ENCODE measurements at regions not wholly inside any gene's neighbourhood (a gene's known extent, or its start where the extent isn't known, plus 50 kb on each side); places are given as distances from the start of the nearest gene placed in this dataset.

DNA sequence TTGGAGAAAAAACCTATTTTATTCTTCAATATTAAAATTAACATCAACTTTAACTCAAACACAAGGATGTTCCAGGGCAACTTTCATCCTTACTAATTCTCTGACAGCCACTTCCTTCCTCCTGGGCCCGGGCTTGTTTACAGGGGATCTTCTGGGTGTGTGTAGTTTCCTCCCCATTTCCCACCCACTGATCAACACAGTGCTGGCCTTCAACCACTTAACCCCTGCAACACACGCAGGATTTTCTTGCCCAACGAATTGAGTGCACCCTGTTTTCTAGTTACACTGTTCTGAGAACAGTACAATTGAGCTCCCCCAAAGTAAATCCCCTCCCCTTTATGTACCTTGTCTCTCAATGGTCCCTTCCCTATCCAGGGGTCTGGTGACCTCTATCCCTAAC, 83.1 kb upstream of the RANBP3L start:
- Histone ChIP-seq H3K27me3 (ENCODE audit: insufficient read depth, low read length) (no peaks in the 10 kb centered on the region), H3K36me3 (ENCODE audit: control insufficient read depth in 1 of 2, insufficient read depth in 2 of 2, low read length in 2 of 2) (no peaks in the 10 kb centered on the region), H3K9me3 (ENCODE audit: control insufficient read depth in 1 of 2, insufficient read depth in 1 of 2, low read depth in 1 of 2, low read length in 2 of 2) (no peaks in the 10 kb centered on the region), H3K9ac (ENCODE audit: low read length) (no peak overlapping the region), H3K27ac (ENCODE audit: low read depth, low read length) (no peak overlapping the region), H3K4me2 (ENCODE audit: low read length) (no peak overlapping the region), H4K20me1 (ENCODE audit: insufficient read depth) (no peaks in the 10 kb centered on the region), H3K4me1 (ENCODE audit: control insufficient read depth in 1 of 2, insufficient read depth in 2 of 2, low read length in 2 of 2) (no peaks in the 10 kb centered on the region), H3K79me2 (ENCODE audit: insufficient read depth, low read length) (no peaks in the 10 kb centered on the region), H3K4me3 (replicated peaks in 1 of 2; ENCODE audit: low read depth in 1 of 2, low read length in 2 of 2) (no peak overlapping the region), H2AFZ (ENCODE audit: low read depth, low read length, poor library complexity, severe bottlenecking) (no peak overlapping the region), H3K9me2 (ENCODE audit: insufficient read depth) (no peaks in the 10 kb centered on the region)
- no peak for TF ChIP-seq CBX3 (IDR thresholded peaks at IDR 0.05; ENCODE audit: low read depth)
- no peak for TF ChIP-seq RAD21 (IDR thresholded peaks at IDR 0.05; ENCODE audit: low read depth)
- TF ChIP-seq YY1 (IDR thresholded peaks at IDR 0.05; ENCODE audit: extremely low read depth, insufficient replicate concordance, low read depth, low read length) = no peak
- TF ChIP-seq FOSL1 (IDR thresholded peaks at IDR 0.05; ENCODE audit: low read depth) = no peak
- no peak for TF ChIP-seq CTCF (IDR thresholded peaks at IDR 0.05 in 2 of 3, conservative IDR thresholded peaks at IDR 0.05 in 1 of 3; ENCODE audit: borderline replicate concordance in 1 of 3, insufficient read depth in 1 of 3, low read depth in 2 of 3, low read length in 2 of 3)
- ATAC-seq = no peak
- no peak for DNase-seq (ENCODE audit: low read depth, low spot score)
- POLR2A ChIA-PET = no interaction called here
- CTCF ChIA-PET = no interaction called here
- BruUV-seq (replicated peaks) = no TSS peak
- intact Hi-C loops (cut with micrococcal nuclease) = no loop called here
- RAD21 ChIA-PET (ENCODE audit: low non-redundant PET in 1 of 2, low total read pairs in 2 of 2, uncharacterized antibody in 2 of 2, unreplicated experiment in 2 of 2) = no interaction called here

DNA sequence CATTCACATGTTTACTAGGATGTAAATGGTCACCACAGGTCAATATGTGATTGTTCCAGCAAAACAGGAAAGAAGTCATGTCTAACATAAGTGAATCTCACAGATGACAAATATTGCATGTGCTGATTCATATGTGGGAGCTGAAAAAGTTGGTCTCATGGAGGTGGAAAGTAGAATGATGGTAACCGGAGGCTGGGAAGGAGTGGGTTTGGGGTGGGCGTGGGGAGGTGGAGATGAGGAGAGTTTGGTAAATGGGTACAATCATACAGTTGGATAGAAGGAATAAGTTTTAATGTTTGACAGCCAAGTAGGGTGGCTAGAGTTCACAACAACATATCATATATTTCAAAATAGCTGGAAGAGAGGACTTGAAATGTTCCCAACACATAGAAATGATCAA, 83.8 kb upstream of the RANBP3L start:
- Histone ChIP-seq H3K9me3 (ENCODE audit: control insufficient read depth in 1 of 2, insufficient read depth in 1 of 2, low read depth in 1 of 2, low read length in 2 of 2) (no peaks in the 10 kb centered on the region), H3K79me2 (ENCODE audit: insufficient read depth, low read length) (no peaks in the 10 kb centered on the region), H3K27ac (ENCODE audit: low read depth, low read length) (no peak overlapping the region), H3K9me2 (ENCODE audit: insufficient read depth) (no peaks in the 10 kb centered on the region), H3K9ac (ENCODE audit: low read length) (no peak overlapping the region), H3K36me3 (ENCODE audit: control insufficient read depth in 1 of 2, insufficient read depth in 2 of 2, low read length in 2 of 2) (no peaks in the 10 kb centered on the region), H3K4me3 (replicated peaks in 1 of 2; ENCODE audit: low read depth in 1 of 2, low read length in 2 of 2) (no peak overlapping the region), H3K27me3 (ENCODE audit: insufficient read depth, low read length) (no peaks in the 10 kb centered on the region), H4K20me1 (ENCODE audit: insufficient read depth) (no peaks in the 10 kb centered on the region), H2AFZ (ENCODE audit: low read depth, low read length, poor library complexity, severe bottlenecking) (no peak overlapping the region), H3K4me2 (ENCODE audit: low read length) (no peak overlapping the region), H3K4me1 (ENCODE audit: control insufficient read depth in 1 of 2, insufficient read depth in 2 of 2, low read length in 2 of 2) (no peaks in the 10 kb centered on the region)
- CTCF ChIA-PET = no interaction called here
- ATAC-seq (no peak), DNase-seq (ENCODE audit: low read depth, low spot score) (no peak)
- no TSS peak for BruUV-seq (replicated peaks)
- intact Hi-C loops (cut with micrococcal nuclease) = no loop called here
- RAD21 ChIA-PET (ENCODE audit: low non-redundant PET in 1 of 2, low total read pairs in 2 of 2, uncharacterized antibody in 2 of 2, unreplicated experiment in 2 of 2) = no interaction called here
- POLR2A ChIA-PET = no interaction called here
- TF ChIP-seq SIN3A (IDR thresholded peaks at IDR 0.05; ENCODE audit: low read depth) = no peak
- TF ChIP-seq EZH2 (IDR thresholded peaks at IDR 0.05) = no peak
- TF ChIP-seq MAX (IDR thresholded peaks at IDR 0.05) = no peak
- no peak for TF ChIP-seq JUND (IDR thresholded peaks at IDR 0.05)
- no peak for TF ChIP-seq TCF7L2 (IDR thresholded peaks at IDR 0.05; ENCODE audit: borderline replicate concordance, extremely low read depth, insufficient read depth, insufficient read length)
- no peak for TF ChIP-seq CTCF (IDR thresholded peaks at IDR 0.05 in 2 of 3, conservative IDR thresholded peaks at IDR 0.05 in 1 of 3; ENCODE audit: borderline replicate concordance in 1 of 3, insufficient read depth in 1 of 3, low read depth in 2 of 3, low read length in 2 of 3)
- TF ChIP-seq CEBPB (IDR thresholded peaks at IDR 0.05; ENCODE audit: low read depth) = no peak
- TF ChIP-seq CBX3 (IDR thresholded peaks at IDR 0.05; ENCODE audit: low read depth) = no peak
- TF ChIP-seq SRF (IDR thresholded peaks at IDR 0.05; ENCODE audit: low read depth) = no peak
- TF ChIP-seq, protein P1, sequence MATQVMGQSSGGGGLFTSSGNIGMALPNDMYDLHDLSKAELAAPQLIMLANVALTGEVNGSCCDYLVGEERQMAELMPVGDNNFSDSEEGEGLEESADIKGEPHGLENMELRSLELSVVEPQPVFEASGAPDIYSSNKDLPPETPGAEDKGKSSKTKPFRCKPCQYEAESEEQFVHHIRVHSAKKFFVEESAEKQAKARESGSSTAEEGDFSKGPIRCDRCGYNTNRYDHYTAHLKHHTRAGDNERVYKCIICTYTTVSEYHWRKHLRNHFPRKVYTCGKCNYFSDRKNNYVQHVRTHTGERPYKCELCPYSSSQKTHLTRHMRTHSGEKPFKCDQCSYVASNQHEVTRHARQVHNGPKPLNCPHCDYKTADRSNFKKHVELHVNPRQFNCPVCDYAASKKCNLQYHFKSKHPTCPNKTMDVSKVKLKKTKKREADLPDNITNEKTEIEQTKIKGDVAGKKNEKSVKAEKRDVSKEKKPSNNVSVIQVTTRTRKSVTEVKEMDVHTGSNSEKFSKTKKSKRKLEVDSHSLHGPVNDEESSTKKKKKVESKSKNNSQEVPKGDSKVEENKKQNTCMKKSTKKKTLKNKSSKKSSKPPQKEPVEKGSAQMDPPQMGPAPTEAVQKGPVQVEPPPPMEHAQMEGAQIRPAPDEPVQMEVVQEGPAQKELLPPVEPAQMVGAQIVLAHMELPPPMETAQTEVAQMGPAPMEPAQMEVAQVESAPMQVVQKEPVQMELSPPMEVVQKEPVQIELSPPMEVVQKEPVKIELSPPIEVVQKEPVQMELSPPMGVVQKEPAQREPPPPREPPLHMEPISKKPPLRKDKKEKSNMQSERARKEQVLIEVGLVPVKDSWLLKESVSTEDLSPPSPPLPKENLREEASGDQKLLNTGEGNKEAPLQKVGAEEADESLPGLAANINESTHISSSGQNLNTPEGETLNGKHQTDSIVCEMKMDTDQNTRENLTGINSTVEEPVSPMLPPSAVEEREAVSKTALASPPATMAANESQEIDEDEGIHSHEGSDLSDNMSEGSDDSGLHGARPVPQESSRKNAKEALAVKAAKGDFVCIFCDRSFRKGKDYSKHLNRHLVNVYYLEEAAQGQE (IDR thresholded peaks at IDR 0.05; ENCODE audit: low read depth) = no peak
- TF ChIP-seq FOSL1 (IDR thresholded peaks at IDR 0.05; ENCODE audit: low read depth) = no peak

Measured in HCT116 (cell line).